Esophagus (tissue), 2 donors: ENCODE measurements at regions not wholly inside any gene's neighbourhood (a gene's known extent, or its start where the extent isn't known, plus 50 kb on each side); places are given as distances from the start of the nearest gene placed in this dataset.

Experiments used
- H3K27ac ChIP-seq, 2 donors: one replicate each; pipeline ENCODE4 v1.5.1; 2013; ENCODE audit warnings: low read depth in 2 of 2, mild to moderate bottlenecking in 2 of 2, inconsistent platforms in 1 of 2, low read length in 1 of 2, moderate library complexity in 1 of 2
- H3K27me3 ChIP-seq, 2 donors: one replicate each; pipeline ENCODE4 v1.6.1; 2013; ENCODE audit warnings: low read length in 2 of 2, control low read depth in 1 of 2, mild to moderate bottlenecking in 1 of 2; ENCODE audit not compliant: insufficient read depth in 2 of 2, control insufficient read depth in 1 of 2
- H3K36me3 ChIP-seq, 2 donors: one replicate each; pipeline ENCODE4 v1.6.1; 2013; ENCODE audit warnings: low read length in 1 of 2; ENCODE audit not compliant: control insufficient read depth in 2 of 2, insufficient read depth in 2 of 2
- H3K4me1 ChIP-seq, 2 donors: one replicate each; pipeline ENCODE4 v1.6.1; 2013; ENCODE audit warnings: low read length in 1 of 2; ENCODE audit not compliant: control insufficient read depth in 2 of 2, insufficient read depth in 2 of 2
- H3K4me3 ChIP-seq, 2 donors: one replicate each; pipeline ENCODE4 v1.5.1; 2013; ENCODE audit warnings: low read length in 2 of 2, mild to moderate bottlenecking in 2 of 2, low read depth in 1 of 2, moderate library complexity in 1 of 2
- H3K9me3 ChIP-seq, 2 donors: one replicate each; pipeline ENCODE4 v1.6.1; 2013; ENCODE audit warnings: mild to moderate bottlenecking in 2 of 2, low read depth in 1 of 2, low read length in 1 of 2, moderate library complexity in 1 of 2; ENCODE audit not compliant: control insufficient read depth in 2 of 2, insufficient read depth in 1 of 2
- WGBS, 2 donors: extraction: QIAGEN DNeasy Blood & Tissue Kit; methylation state at CpG; one replicate each; pipeline ENCODE4 v1.1.7; 2013; 5-methylcytosine and 5-hydroxymethylcytosine counted together
- donor health status: healthy with polysubstance abuse.
- donor health status: Bipolar disorder and iron deficiency.

GRCh38 chr12:30423330-30423729 lies 272.3 kb downstream of the IPO8 start:
- Histone ChIP-seq H3K27ac (no peak overlapping the region), H3K4me3 (no peak overlapping the region), H3K36me3 (no peaks in the 10 kb centered on the region), H3K4me1 (no peaks in the 10 kb centered on the region), H3K9me3 (no peaks in the 10 kb centered on the region), H3K27me3 (no peaks in the 10 kb centered on the region)
- WGBS, 2 donors = 85 to 90% methylated on average over 5 of the region's 5 CpGs

DNA sequence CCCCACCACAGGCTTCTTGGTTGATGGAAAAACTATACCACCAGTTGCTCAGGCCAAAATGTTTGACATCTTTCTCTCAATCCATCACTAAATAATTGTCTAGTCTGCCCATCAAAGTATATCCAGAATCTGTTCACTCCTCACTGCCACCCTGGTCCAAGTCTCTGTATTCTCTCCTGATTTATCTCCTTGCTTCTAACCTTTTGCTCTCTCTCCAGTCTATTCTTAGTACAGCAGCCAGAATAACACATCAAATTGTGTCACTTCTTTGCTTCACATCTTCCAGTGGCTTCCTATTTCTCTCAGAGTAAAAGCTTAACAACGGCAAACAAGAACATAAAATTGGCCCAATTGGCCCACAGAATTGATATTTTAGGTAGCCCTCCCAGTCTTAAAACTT lies 272.8 kb downstream of the IPO8 start:
- Histone ChIP-seq H3K36me3 (no peaks in the 10 kb centered on the region), H3K9me3 (no peaks in the 10 kb centered on the region), H3K27me3 (no peaks in the 10 kb centered on the region), H3K27ac (no peak overlapping the region), H3K4me1 (no peaks in the 10 kb centered on the region), H3K4me3 (no peak overlapping the region)
- 79 to 82% methylated on average over 1 of the region's 1 CpG for WGBS, 2 donors

DNA sequence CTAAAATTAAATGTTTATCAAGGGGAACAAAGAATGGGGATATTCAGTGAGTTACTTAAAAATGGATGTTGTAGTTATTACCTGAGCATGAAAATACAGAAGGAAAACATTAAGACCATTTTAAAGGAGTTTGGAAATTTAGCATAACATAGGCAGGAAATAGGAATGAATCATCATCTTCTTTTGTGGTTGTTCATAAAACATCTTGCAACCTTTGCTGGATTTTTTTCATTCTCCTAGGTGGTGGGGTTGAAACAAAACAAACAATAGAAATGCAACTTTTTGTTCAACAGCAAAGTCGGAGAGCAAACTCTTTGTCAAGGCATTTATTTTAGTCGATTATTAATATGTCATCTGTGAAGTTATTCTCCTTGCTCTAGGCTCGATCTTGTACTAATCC lies 275.1 kb downstream of the IPO8 start:
- Histone ChIP-seq H3K36me3 (no peaks in the 10 kb centered on the region), H3K4me3 (no peak overlapping the region), H3K27me3 (no peaks in the 10 kb centered on the region), H3K9me3 (no peaks in the 10 kb centered on the region), H3K4me1 (no peaks in the 10 kb centered on the region), H3K27ac (no peak overlapping the region)
- WGBS, 2 donors = 48 to 51% methylated on average over 3 of the region's 3 CpGs

DNA sequence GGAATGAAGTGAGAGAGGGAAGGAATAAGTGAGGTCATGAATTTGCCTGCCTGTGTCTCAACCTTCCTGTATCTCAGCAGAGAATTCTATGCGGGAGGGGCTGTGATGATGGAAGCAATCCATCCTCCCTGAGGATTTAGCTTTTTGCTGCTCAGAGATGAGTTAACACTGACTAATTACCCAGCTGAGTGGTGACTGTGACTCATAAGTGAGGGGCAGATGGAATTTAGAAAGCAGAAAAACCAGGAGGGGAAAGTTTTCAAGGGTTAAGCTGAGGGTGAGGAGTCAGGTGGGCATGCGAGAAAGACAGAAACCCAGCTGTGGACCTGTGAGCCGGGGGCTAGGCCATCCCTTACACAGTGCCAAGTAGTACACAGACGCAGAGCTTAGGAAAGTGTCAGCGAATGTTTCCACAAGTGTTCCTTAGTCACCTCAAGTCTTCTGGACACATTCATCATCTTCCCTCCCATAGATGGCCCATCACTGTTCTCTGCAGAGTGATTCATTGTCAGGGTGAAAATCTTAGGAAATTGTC lies 277.9 kb downstream of the IPO8 start:
- Histone ChIP-seq H3K4me1 (no peaks in the 10 kb centered on the region), H3K4me3 (no peak overlapping the region), H3K27ac (no peak overlapping the region), H3K9me3 (no peaks in the 10 kb centered on the region), H3K27me3 (no peaks in the 10 kb centered on the region), H3K36me3 (no peaks in the 10 kb centered on the region)
- whole genome bisulfite sequencing, 2 donors = 64 to 78% methylated on average over 5 of the region's 5 CpGs

- Histone ChIP-seq H3K36me3 (no peaks in the 10 kb centered on the region), H3K4me1 (no peaks in the 10 kb centered on the region), H3K9me3 (peaks cover 0 to 2% of the 10 kb centered on the region in 2 donors), H3K4me3 (no peak overlapping the region), H3K27ac (no peak overlapping the region), H3K27me3 (no peaks in the 10 kb centered on the region)
- 64 to 73% methylated on average over 3 of the region's 3 CpGs for WGBS, 2 donors
Measured at GRCh38 chr12:30416631-30417030, 279.0 kb downstream of the IPO8 start.

DNA sequence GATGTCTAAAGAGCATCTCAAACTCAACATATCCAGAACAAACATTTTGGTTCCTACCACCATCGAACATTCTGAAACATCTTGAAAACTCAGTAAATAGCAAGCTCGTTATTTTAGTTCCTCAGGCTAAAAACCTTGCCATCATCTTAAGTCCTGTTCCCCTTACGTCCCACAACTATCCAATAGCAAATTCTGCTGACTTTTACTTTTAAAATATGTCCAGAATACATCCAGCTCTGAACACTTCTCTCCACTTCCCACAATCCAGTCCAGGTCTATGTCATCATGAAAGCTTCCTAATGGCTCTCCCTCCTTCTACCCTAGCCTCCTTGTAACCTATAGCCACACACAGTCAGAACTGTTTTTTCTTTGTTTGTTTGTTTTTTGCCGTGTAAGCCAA lies 279.9 kb downstream of the IPO8 start:
- Histone ChIP-seq H3K9me3 (peaks cover 0 to 2% of the 10 kb centered on the region in 2 donors), H3K27ac (no peak overlapping the region), H3K4me1 (no peaks in the 10 kb centered on the region), H3K36me3 (no peaks in the 10 kb centered on the region), H3K4me3 (no peak overlapping the region), H3K27me3 (no peaks in the 10 kb centered on the region)
- WGBS, 2 donors = 80 to 81% methylated on average over 4 of the region's 4 CpGs

- Histone ChIP-seq H3K4me3 (no peak overlapping the region), H3K9me3 (peaks cover 0 to 2% of the 10 kb centered on the region in 2 donors), H3K27ac (no peak overlapping the region), H3K4me1 (no peaks in the 10 kb centered on the region), H3K27me3 (no peaks in the 10 kb centered on the region), H3K36me3 (no peaks in the 10 kb centered on the region)
Measured at GRCh38 chr12:30414507-30414906, 281.2 kb downstream of the IPO8 start.

- no peaks in the 10 kb centered on the region for H3K27me3 ChIP-seq
- no peaks in the 10 kb centered on the region for H3K9me3 ChIP-seq
- H3K4me1 ChIP-seq = no peaks in the 10 kb centered on the region
- H3K4me3 ChIP-seq = no peak overlapping the region
- H3K27ac ChIP-seq = no peak overlapping the region
- no peaks in the 10 kb centered on the region for H3K36me3 ChIP-seq
Measured at GRCh38 chr12:30400349-30400748, 295.3 kb downstream of the IPO8 start.

GRCh38 chr12:30399859-30400258 lies 295.8 kb downstream of the IPO8 start:
- Histone ChIP-seq H3K9me3 (no peaks in the 10 kb centered on the region), H3K4me1 (no peaks in the 10 kb centered on the region), H3K4me3 (no peak overlapping the region), H3K27ac (no peak overlapping the region), H3K27me3 (no peaks in the 10 kb centered on the region), H3K36me3 (no peaks in the 10 kb centered on the region)
- 65 to 73% methylated on average over 2 of the region's 2 CpGs for WGBS, 2 donors

- WGBS, 2 donors = 76 to 79% methylated on average over 2 of the region's 2 CpGs
- Histone ChIP-seq H3K36me3 (no peaks in the 10 kb centered on the region), H3K4me1 (no peaks in the 10 kb centered on the region), H3K27me3 (no peaks in the 10 kb centered on the region), H3K4me3 (no peak overlapping the region), H3K27ac (no peak overlapping the region), H3K9me3 (no peaks in the 10 kb centered on the region)
Measured at GRCh38 chr12:30396576-30396975, 299.1 kb downstream of the IPO8 start.
